Cardiac fibroblast (primary cell): ENCODE measurements at regions not wholly inside any gene's neighbourhood (a gene's known extent, or its start where the extent isn't known, plus 50 kb on each side); places are given as distances from the start of the nearest gene placed in this dataset.
"Not testable (repeated sequence)": the region's sequence is repeated elsewhere in the genome, so short reads cannot be mapped to it uniquely, and the experiment has no call there.

Experiments used
- DNase-seq, 2 donors: peaks; one replicate each; pipeline versions ENCODE4 v3.0.0 to v3.0.0-alpha.2; 2010; ENCODE audit warnings: low read depth in 2 of 2
- H3K4me3 ChIP-seq, 2 donors: replicated peaks in 1 of 2; 1 replicate in 1 of 2; 2 replicates in 1 of 2; pipeline ENCODE4 v1.5.1; 2011; ENCODE audit warnings: low read depth in 2 of 2, low read length in 2 of 2, mild to moderate bottlenecking in 2 of 2, moderate library complexity in 1 of 2
- TF ChIP-seq, protein P1 (sequence below): IDR thresholded peaks from one replicate; pipeline ENCODE4 v1.5.1; 2011; ENCODE audit warnings: low read depth, mild to moderate bottlenecking, low read length, inconsistent platforms

DNA sequence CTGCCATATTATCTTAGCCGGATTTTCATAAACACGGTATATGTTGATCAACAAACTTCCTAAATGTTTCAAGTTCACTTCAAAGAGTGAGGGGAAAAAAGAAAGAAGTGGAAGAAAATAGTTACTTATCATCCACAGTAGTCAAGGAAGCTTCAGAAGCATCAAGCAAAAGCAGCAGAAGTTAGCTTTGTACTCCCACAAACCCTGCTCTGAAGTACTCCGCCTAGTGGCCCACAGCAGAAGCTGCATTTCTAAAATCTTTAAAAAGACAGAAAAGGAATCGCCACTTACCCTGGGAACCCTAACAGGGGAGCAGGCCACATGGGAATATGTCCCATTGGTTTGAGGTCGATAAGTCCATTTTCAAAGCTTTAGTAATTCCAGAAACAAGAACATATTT, 158.1 kb downstream of the FOXD4L6 start:
- not testable (repeated sequence) for H3K4me3 ChIP-seq, DNase-seq
- TF ChIP-seq, protein P1, sequence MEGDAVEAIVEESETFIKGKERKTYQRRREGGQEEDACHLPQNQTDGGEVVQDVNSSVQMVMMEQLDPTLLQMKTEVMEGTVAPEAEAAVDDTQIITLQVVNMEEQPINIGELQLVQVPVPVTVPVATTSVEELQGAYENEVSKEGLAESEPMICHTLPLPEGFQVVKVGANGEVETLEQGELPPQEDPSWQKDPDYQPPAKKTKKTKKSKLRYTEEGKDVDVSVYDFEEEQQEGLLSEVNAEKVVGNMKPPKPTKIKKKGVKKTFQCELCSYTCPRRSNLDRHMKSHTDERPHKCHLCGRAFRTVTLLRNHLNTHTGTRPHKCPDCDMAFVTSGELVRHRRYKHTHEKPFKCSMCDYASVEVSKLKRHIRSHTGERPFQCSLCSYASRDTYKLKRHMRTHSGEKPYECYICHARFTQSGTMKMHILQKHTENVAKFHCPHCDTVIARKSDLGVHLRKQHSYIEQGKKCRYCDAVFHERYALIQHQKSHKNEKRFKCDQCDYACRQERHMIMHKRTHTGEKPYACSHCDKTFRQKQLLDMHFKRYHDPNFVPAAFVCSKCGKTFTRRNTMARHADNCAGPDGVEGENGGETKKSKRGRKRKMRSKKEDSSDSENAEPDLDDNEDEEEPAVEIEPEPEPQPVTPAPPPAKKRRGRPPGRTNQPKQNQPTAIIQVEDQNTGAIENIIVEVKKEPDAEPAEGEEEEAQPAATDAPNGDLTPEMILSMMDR: peak; percentile 16

DNA sequence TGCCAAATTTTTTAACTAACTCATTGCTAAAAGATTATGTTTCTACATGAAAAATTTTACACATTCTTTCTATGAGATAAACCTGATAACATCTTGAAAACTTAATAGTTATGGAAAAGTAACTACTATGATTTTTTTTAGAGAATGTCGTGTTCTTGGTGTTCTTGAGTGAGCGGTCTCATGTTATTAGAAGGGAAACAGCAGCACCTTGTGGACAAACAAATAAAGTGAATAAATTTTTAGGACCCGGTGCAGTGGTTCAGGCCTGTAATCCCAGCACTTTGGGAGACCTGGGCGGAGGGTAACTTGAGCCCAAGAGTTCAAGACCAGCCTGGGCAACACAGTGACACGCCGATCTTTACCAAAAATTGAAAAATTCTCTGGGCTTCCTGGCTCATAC, 166.0 kb downstream of the FOXD4L6 start:
- not testable (repeated sequence) for DNase-seq

DNA sequence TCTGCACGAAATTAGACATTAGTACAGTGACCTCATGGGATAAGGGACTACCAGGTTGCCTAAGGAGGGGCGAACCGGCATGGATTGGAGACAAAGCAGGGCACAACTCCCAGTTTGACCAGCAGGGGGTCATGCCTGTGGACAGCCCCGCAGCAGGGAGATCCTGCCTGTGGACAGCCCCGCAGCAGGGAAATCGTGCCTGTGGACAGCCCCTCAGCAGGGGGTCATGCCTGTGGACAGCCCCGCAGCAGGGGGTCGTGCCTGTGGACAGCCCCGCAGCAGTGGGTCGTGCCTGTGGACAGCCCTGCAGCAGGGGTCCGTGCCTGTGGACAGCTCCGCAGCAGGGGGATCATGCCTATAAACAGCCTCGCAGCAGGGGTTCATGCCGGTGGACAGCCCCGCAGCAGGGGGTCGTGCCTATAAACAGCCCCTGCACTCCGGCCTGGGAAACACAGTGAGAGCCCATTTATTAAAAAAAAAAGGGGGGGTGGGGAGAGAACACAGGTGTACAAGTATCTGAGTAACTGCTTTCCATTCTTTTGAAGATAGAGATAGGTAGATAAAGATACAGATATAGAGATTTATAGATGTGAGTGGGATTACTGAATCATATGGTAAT, 176.5 kb downstream of the FOXD4L6 start:
- TF ChIP-seq, protein P1: peak; percentile 21
- not testable (repeated sequence) for DNase-seq, H3K4me3 ChIP-seq

More for the DNA sequence above, 166.0 kb downstream of the FOXD4L6 start:
- H3K4me3 ChIP-seq: not testable (repeated sequence)

DNA sequence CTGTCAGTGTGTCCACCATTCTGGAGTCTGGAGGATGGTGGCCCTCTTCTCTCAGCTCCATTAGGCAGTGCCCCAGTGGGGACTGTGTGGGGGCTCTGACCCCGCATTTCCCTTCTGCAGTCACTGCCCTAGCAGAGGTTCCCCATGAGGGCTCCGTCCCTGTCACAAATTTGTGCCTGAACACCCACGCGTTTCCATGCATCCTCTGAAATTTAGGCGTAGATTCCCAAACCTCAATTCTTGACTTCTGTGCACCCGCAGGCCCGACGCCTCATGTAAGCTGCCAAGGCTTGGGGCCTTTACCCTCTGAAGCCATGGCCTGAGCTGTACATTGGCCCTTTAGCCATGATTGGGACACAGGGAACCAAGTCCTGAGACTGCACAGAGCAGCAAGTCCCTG, 182.3 kb downstream of the FOXD4L6 start:
- DNase-seq, H3K4me3 ChIP-seq: not testable (repeated sequence)

DNA sequence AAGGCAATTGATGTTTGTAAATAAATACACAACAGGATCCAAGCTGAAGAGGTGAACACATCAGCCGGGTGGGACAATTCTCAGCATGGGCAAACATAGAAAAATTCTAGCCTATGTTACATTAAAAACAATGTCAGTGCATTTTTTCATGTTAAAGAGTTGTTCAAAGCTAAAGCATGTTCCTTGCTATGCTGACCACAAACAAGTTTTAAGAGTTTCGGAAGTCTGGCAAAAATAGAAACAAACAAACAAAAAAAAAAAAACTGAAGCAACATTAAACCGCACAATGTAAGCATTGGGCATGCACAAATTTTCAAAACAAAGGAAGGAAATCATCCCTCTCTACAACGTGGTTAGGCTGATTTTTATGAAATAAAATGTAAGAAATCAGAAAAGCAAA, 185.8 kb downstream of the FOXD4L6 start:
- DNase-seq, H3K4me3 ChIP-seq: not testable (repeated sequence)

DNA sequence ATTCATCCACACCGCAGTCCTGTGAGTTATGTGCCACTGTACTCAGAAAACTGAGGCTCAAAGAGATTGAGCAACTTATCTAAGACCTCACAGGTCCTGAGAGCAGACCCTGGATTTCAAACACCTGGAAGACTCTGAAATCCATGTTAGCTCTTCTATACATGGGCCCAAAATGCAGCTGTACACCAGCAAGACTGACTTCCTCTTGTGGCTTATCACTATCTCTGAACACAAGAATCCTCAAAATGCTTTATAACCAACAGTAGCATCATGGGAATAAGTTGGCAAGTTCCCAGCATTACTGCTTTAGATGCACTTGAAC, 188.6 kb downstream of the FOXD4L6 start:
- not testable (repeated sequence) for DNase-seq, H3K4me3 ChIP-seq

DNA sequence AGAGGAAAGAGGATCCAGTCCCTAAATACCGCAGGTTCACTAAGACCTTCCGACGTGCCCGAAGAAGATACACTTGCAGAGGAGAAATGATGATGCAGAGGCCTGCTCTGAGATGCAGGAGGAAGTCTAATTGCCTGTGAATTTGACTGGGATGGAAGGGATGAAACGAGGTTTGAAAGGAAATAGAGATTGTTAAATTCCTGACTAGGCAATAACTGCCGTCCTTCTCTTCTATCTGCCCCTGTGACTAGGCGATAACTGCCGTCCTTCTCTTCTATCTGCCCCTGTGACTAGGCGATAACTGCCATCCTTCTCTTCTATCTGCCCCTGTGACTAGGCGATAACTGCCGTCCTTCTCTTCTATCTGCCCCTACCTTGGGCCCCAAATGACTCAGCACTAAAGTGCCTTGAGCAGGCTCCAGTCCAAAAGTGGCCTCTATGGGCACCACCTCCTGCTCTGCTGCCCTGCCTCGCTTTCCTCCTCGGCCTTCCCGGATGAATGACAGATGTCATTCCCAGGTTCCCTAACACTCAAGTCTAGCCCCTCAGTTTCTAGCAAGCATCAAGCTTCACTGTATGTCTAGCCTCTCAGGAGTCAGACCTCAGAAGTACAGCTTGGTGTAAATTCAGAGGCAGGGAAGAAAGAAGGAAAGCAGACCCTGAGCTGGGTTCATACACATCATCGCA, 189.1 kb downstream of the FOXD4L6 start:
- not testable (repeated sequence) for DNase-seq

DNA sequence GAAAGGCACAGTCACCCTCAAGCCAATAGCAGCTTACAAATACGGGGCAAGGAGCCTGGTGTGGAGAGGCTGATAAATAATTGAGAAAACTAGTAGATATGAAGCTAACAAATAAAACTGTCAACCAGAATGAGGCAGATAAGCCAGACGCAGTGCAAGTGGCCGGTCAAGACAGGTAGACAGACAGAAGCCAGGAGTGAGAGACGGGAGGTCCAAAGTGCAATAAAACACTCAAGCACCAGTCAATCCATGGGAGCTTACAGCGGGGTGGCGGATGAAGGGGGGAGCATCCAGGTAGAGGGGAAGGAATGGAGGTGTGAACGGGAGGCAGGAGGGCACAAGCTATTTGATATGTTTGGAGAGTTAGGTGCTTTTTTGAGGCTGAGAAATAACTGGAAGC, 193.1 kb downstream of the FOXD4L6 start:
- DNase-seq: no peak
- TF ChIP-seq, protein P1: no peak
- no peak overlapping the region for H3K4me3 ChIP-seq

More for the DNA sequence above, 189.1 kb downstream of the FOXD4L6 start:
- not testable (repeated sequence) for H3K4me3 ChIP-seq

DNA sequence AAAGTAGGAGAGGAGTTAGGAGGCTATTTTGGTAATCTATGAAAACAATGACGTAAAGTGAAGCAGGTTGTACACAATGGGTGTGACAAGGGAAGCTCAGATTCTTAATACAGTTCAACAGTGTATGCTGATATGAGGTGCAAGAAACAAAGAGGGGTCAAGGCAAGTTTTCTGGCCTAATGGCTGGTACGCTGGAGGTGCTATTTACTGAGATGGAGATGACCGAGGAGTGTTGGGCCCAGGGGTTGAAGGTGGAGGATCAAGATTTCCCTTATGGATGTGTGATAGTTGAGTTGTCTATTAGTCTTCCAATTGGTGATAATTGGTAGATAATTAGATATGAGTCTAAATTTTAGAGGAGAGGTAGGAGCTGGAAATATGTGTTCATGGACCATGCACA, 194.0 kb downstream of the FOXD4L6 start:
- not testable (repeated sequence) for DNase-seq, H3K4me3 ChIP-seq

DNA sequence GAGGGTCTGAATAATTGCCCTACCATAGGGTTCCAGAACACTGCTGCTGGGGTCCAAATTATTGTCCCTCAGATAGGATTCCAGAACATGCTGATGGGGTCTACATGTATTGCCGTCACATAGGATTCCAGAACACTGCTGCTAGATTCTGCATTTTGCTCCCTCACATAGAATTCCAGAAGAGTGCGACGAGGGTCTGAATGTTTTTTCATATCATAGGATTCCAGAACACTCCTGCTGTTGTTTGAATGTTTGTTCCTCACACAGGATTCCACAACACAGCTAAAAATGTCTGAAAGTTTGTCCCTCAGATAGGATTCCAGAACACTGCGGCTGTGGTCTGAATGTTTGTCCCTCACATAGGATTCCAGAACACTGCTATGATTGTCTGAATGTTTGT, 198.1 kb downstream of the FOXD4L6 start:
- not testable (repeated sequence) for H3K4me3 ChIP-seq, DNase-seq

DNA sequence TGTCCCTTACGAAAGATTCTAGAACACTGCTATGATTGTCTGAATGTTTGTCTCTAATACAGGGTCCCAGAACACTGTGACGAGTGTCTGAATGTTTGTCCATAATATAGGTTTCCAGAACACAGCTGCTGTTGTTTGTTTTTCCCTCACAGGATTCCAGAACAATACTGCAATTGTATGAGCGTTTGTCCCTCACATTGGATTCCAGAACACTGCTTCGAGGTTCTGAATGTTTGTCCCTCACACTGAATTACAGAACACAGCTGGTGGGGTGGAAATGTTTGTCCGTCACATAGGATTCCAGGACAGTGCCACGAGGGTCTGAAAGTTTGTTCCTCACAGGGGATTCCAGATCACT, 199.0 kb downstream of the FOXD4L6 start:
- not testable (repeated sequence) for H3K4me3 ChIP-seq, DNase-seq
